ENCODE measurements at regions not wholly inside any gene's neighbourhood (a gene's known extent, or its start where the extent isn't known, plus 50 kb on each side); places are given as distances from the start of the nearest gene placed in this dataset.

- intact Hi-C loops (cut with micrococcal nuclease): no loop called here
- H4K20me1 ChIP-seq (ENCODE audit: insufficient read depth): no peaks in the 10 kb centered on the region
- no peaks in the 10 kb centered on the region for H3K79me2 ChIP-seq (ENCODE audit: insufficient read depth, low read length)
- H3K4me2 ChIP-seq (ENCODE audit: low read length): no peak overlapping the region
- DNase-seq (ENCODE audit: low read depth, low spot score): no peak
- H3K9ac ChIP-seq (ENCODE audit: low read length): no peak overlapping the region
- no peak overlapping the region for H2AFZ ChIP-seq (ENCODE audit: low read depth, low read length, poor library complexity, severe bottlenecking)
- H3K4me3 ChIP-seq (replicated peaks in 1 of 2; ENCODE audit: low read depth in 1 of 2, low read length in 2 of 2): no peak overlapping the region
- TF ChIP-seq RAD21 (IDR thresholded peaks at IDR 0.05; ENCODE audit: low read depth): no peak
- TF ChIP-seq EGR1 (IDR thresholded peaks at IDR 0.05; ENCODE audit: low read depth): no peak
- TF ChIP-seq EZH2 (IDR thresholded peaks at IDR 0.05): no peak
- no peak for TF ChIP-seq FOSL1 (IDR thresholded peaks at IDR 0.05; ENCODE audit: low read depth)
- TF ChIP-seq TCF7L2 (IDR thresholded peaks at IDR 0.05; ENCODE audit: borderline replicate concordance, extremely low read depth, insufficient read depth, insufficient read length): no peak
- no peak for TF ChIP-seq SIN3A (IDR thresholded peaks at IDR 0.05; ENCODE audit: low read depth)
- TF ChIP-seq MAX (IDR thresholded peaks at IDR 0.05): no peak
- no peak for TF ChIP-seq YY1 (IDR thresholded peaks at IDR 0.05; ENCODE audit: extremely low read depth, insufficient replicate concordance, low read depth, low read length)
- no peak for TF ChIP-seq ZBTB33 (IDR thresholded peaks at IDR 0.05; ENCODE audit: extremely low read depth, insufficient replicate concordance, low read length)
- no peak for TF ChIP-seq ZNF274 (IDR thresholded peaks at IDR 0.05; ENCODE audit: low read depth, low read length)
- no peak for TF ChIP-seq POLR2AphosphoS5 (IDR thresholded peaks at IDR 0.05; ENCODE audit: low read depth, low read length)
- no peak for TF ChIP-seq SP1 (IDR thresholded peaks at IDR 0.05; ENCODE audit: low read depth)
- TF ChIP-seq CEBPB (IDR thresholded peaks at IDR 0.05; ENCODE audit: low read depth): no peak
- no peaks in the 10 kb centered on the region for H3K27me3 ChIP-seq (ENCODE audit: insufficient read depth, low read length)
- ChIA-PET RAD21 (ENCODE audit: low non-redundant PET in 1 of 2, low total read pairs in 2 of 2, uncharacterized antibody in 2 of 2, unreplicated experiment in 2 of 2) (no interaction called here), POLR2A (no interaction called here), CTCF (no interaction called here)
- no peaks in the 10 kb centered on the region for H3K4me1 ChIP-seq (ENCODE audit: control insufficient read depth in 1 of 2, insufficient read depth in 2 of 2, low read length in 2 of 2)
- H3K27ac ChIP-seq (ENCODE audit: low read depth, low read length): no peak overlapping the region
- ATAC-seq: no peak
- H3K36me3 ChIP-seq (ENCODE audit: control insufficient read depth in 1 of 2, insufficient read depth in 2 of 2, low read length in 2 of 2): no peaks in the 10 kb centered on the region
- H3K9me3 ChIP-seq (ENCODE audit: control insufficient read depth in 1 of 2, insufficient read depth in 1 of 2, low read depth in 1 of 2, low read length in 2 of 2): no peaks in the 10 kb centered on the region
- H3K9me2 ChIP-seq (ENCODE audit: insufficient read depth): no peaks in the 10 kb centered on the region
- BruUV-seq (replicated peaks): no TSS peak
These were observed 116.9 kb upstream of the ZKSCAN2 start for GRCh38 chr16:25374556-25374955.

Measured in HCT116 (cell line).